Body of pancreas (tissue), 4 donors: ENCODE measurements at regions not wholly inside any gene's neighbourhood (a gene's known extent, or its start where the extent isn't known, plus 50 kb on each side); places are given as distances from the start of the nearest gene placed in this dataset.

ENCODE experiments used
- POLR2A ChIP-seq, 3 donors: fragments of 450-650 bp; IDR thresholded peaks; one replicate each; pipeline ENCODE4 v1.6.1; 2016; ENCODE audit warnings: antibody characterized with exemption in 3 of 3, mild to moderate bottlenecking in 2 of 3
- TF ChIP-seq, protein P1 (sequence below), 7 experiments: fragments of 450-650 bp in 4 of 7; fragments of 200-600 bp in 3 of 7; sonication (generic) in 3 of 7; IDR thresholded peaks; one replicate each; pipeline ENCODE4 v1.5.1; 2016 to 2019; ENCODE audit warnings: antibody characterized with exemption in 7 of 7

DNA sequence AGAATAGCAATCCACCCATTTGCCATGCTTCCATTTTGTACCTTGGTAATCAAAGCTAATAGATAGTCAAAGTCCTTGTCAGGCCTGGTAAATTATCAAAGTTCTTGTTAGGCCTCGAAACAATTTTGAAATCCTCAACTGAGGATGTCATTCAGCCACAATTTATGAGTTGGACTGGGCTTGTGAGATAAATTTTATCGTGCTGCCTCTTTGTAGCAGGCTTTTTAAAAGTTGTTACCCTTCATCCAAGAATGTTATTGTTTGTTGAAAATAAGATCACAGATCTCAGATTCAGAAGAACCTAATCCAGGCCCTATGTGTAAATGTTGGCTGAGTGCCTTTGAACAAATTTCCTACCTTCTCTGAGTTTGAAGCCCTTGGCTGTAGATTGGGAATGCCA lies 143.3 kb upstream of the PROK2 start:
- TF ChIP-seq, protein P1, sequence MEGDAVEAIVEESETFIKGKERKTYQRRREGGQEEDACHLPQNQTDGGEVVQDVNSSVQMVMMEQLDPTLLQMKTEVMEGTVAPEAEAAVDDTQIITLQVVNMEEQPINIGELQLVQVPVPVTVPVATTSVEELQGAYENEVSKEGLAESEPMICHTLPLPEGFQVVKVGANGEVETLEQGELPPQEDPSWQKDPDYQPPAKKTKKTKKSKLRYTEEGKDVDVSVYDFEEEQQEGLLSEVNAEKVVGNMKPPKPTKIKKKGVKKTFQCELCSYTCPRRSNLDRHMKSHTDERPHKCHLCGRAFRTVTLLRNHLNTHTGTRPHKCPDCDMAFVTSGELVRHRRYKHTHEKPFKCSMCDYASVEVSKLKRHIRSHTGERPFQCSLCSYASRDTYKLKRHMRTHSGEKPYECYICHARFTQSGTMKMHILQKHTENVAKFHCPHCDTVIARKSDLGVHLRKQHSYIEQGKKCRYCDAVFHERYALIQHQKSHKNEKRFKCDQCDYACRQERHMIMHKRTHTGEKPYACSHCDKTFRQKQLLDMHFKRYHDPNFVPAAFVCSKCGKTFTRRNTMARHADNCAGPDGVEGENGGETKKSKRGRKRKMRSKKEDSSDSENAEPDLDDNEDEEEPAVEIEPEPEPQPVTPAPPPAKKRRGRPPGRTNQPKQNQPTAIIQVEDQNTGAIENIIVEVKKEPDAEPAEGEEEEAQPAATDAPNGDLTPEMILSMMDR (IDR thresholded peaks at IDR 0.05) = no peak
- TF ChIP-seq POLR2A (IDR thresholded peaks at IDR 0.05) = no peak
